ENCODE measurements at regions not wholly inside any gene's neighbourhood (a gene's known extent, or its start where the extent isn't known, plus 50 kb on each side); places are given as distances from the start of the nearest gene placed in this dataset.

DNA sequence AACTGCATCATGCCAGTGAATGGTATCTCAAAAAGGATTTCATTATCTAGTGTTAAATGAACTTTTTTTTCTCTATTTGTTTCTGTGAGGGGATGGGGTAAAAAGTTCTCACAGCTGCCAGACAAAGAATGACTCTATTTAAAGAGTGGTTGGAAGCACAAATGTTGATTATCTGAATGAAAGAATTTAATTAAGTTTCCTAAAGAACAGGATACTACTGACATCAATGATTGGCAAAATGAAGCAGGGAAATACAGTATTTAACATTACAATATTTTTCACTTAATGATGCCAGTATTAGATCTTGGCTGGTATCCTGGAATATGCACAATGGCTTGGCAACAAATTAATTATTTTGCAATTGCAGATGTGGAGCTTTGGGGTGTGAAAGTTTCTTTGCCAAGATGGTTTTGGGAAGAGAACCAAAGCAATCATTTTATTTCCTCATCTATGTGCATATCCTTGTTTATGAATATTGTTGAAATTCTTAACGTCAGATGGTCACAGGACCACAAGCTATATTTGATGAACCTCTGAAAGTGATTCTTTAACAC lies 336.8 kb downstream of the ARL4A start:
- TF ChIP-seq CEBPB (IDR thresholded peaks at IDR 0.05), result no peak
- no peak for TF ChIP-seq RAD21 (IDR thresholded peaks at IDR 0.05; ENCODE audit: low read depth)
- no peak for TF ChIP-seq EP300 (IDR thresholded peaks at IDR 0.05; ENCODE audit: borderline replicate concordance)
- no peak for TF ChIP-seq TAF1 (IDR thresholded peaks at IDR 0.05; ENCODE audit: low read depth)
- TF ChIP-seq CREB1 (IDR thresholded peaks at IDR 0.05; ENCODE audit: low read depth), result no peak
- TF ChIP-seq ZBTB7A (IDR thresholded peaks at IDR 0.05; ENCODE audit: low read depth), result no peak
- TF ChIP-seq, protein P1, sequence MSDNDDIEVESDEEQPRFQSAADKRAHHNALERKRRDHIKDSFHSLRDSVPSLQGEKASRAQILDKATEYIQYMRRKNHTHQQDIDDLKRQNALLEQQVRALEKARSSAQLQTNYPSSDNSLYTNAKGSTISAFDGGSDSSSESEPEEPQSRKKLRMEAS (IDR thresholded peaks at IDR 0.05), result no peak
- no peak for TF ChIP-seq USF1 (IDR thresholded peaks at IDR 0.05)
- no peak for TF ChIP-seq YY1 (IDR thresholded peaks at IDR 0.05; ENCODE audit: low read depth)
- TF ChIP-seq TEAD4 (IDR thresholded peaks at IDR 0.05), result no peak
- no peak for TF ChIP-seq EGR1 (IDR thresholded peaks at IDR 0.05)
- no peak for TF ChIP-seq FOXM1 (IDR thresholded peaks at IDR 0.05; ENCODE audit: borderline replicate concordance, low read depth)
- TF ChIP-seq NFIC (IDR thresholded peaks at IDR 0.05), result no peak
